ENCODE measurements at regions not wholly inside any gene's neighbourhood (a gene's known extent, or its start where the extent isn't known, plus 50 kb on each side); places are given as distances from the start of the nearest gene placed in this dataset.

GRCh38 chr6:81413306-81413705 lies 339.2 kb downstream of the TENT5A start:
- TF ChIP-seq, protein P1, sequence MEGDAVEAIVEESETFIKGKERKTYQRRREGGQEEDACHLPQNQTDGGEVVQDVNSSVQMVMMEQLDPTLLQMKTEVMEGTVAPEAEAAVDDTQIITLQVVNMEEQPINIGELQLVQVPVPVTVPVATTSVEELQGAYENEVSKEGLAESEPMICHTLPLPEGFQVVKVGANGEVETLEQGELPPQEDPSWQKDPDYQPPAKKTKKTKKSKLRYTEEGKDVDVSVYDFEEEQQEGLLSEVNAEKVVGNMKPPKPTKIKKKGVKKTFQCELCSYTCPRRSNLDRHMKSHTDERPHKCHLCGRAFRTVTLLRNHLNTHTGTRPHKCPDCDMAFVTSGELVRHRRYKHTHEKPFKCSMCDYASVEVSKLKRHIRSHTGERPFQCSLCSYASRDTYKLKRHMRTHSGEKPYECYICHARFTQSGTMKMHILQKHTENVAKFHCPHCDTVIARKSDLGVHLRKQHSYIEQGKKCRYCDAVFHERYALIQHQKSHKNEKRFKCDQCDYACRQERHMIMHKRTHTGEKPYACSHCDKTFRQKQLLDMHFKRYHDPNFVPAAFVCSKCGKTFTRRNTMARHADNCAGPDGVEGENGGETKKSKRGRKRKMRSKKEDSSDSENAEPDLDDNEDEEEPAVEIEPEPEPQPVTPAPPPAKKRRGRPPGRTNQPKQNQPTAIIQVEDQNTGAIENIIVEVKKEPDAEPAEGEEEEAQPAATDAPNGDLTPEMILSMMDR (IDR thresholded peaks at IDR 0.05; ENCODE audit: low read depth, low read length, missing control alignments) = no peak
- DNase-seq (ENCODE audit: low read depth) = no peak
- no peak overlapping the region for H3K4me3 ChIP-seq (ENCODE audit: low read depth, low read length)

DNA sequence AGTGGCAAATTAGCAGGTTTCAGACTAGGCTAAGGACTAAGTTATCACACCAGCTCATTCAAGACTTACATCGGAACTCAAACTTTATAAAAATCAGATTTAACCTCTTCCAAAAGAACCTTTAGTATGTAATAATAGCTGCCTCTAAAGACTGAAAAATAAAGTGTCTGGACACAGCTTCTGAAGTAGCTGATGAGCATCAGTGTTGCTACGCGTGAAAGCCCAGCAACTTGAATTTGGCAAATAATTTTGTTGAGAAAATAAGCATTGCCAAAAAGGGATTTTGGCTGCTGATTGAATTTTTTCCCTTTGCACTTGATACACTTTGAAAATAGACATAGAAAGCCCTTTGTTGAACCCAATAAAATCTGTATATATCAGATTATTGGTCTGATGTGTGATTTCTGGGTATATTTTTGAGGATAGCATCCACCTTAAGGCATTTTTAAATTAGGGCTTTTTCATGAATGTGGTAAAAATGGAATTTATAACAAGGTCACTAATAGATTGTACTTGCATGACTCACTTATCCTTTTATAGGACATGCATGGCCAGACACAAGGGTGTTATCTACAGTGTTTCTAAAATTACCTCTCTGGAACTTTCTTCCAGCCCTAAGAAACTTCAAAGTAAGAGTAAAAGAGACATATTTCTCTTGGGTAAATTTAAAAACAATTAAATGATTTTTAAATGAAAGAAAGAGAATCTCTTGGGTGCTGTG lies 350.4 kb downstream of the TENT5A start:
- TF ChIP-seq, protein P1 (IDR thresholded peaks at IDR 0.05; ENCODE audit: low read depth, low read length, missing control alignments) = no peak
- H3K4me3 ChIP-seq (ENCODE audit: low read depth, low read length) = no peak overlapping the region
- DNase-seq (ENCODE audit: low read depth) = no peak

- no peak overlapping the region for H3K4me3 ChIP-seq (ENCODE audit: low read depth, low read length)
- no peak for DNase-seq (ENCODE audit: low read depth)
- TF ChIP-seq, protein P1 (IDR thresholded peaks at IDR 0.05; ENCODE audit: low read depth, low read length, missing control alignments) = no peak
These were observed 355.6 kb downstream of the TENT5A start for GRCh38 chr6:81396916-81397315.

DNA sequence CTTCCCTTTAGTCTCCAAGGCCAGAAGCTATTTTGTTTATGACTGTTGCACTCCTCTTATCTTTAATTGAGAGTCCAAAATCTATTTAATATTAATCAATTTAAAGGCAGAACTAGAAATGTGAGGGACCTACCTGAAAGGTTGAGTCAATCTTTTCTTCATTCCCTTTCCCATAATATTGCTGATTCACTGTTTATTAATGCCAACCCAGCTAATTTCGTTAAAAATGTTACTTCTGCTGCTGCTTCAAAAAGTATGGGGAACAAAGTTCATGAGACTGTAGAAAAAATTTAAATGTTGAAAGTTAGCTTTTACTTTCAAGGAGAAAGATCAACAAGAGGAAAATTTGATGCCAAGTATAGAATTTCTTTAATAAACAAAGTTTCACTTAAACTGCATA lies 365.3 kb downstream of the TENT5A start:
- TF ChIP-seq, protein P1 (IDR thresholded peaks at IDR 0.05; ENCODE audit: low read depth, low read length, missing control alignments) = no peak
- no peak overlapping the region for H3K4me3 ChIP-seq (ENCODE audit: low read depth, low read length)
- no peak for DNase-seq (ENCODE audit: low read depth)

DNA sequence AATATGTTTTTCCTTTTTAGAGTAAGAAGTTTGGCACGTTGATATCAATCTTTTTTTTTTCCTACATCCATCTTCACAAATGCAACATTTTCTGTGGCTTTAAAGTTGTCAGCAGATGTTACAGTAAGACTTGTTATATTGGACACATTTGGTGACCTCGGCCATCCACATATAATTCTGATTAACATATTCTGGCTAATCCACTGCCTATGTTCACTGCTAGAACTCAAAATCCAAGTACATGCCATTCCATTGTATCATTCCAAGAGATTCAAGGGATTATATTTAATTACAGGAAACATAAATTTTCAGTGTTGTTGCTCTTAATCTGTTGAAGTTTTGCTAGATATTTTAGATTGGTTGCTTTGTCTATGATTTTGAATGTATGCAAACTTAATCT lies 367.6 kb downstream of the TENT5A start:
- no peak for DNase-seq (ENCODE audit: low read depth)
- no peak overlapping the region for H3K4me3 ChIP-seq (ENCODE audit: low read depth, low read length)
- TF ChIP-seq, protein P1 (IDR thresholded peaks at IDR 0.05; ENCODE audit: low read depth, low read length, missing control alignments) = no peak

DNA sequence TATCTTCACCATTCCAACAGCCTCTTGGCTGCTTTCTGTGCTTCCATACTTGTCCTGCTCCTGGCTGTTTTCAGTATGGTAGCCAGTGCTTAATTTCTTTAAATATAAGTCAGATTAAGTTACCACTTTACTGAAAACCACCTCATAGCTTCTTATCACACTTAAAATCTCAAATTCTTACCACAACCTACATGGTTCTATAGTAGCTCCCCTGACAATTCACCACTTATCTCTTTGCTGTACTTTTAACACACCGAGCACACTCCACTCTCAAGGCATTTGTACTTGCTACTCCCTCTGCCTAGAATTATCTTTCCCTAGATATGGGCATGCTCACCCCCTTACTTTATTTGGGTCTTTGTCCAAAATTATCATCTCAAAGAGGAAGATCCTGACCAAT lies 369.0 kb downstream of the TENT5A start:
- TF ChIP-seq, protein P1 (IDR thresholded peaks at IDR 0.05; ENCODE audit: low read depth, low read length, missing control alignments) = no peak

GRCh38 chr6:81382852-81383251 lies 369.6 kb downstream of the TENT5A start:
- TF ChIP-seq, protein P1 (IDR thresholded peaks at IDR 0.05; ENCODE audit: low read depth, low read length, missing control alignments) = no peak
- DNase-seq (ENCODE audit: low read depth) = no peak

More for the DNA sequence above, 369.0 kb downstream of the TENT5A start:
- DNase-seq (ENCODE audit: low read depth) = no peak
- H3K4me3 ChIP-seq (ENCODE audit: low read depth, low read length) = no peak overlapping the region

More at GRCh38 chr6:81382852-81383251, 369.6 kb downstream of the TENT5A start:
- H3K4me3 ChIP-seq (ENCODE audit: low read depth, low read length) = no peak overlapping the region

Data from GM12864 (cell line).